ENCODE measurements at regions not wholly inside any gene's neighbourhood (a gene's known extent, or its start where the extent isn't known, plus 50 kb on each side); places are given as distances from the start of the nearest gene placed in this dataset.

GRCh38 chr2:192888109-192888508, 693.4 kb upstream of the TMEFF2 start (continued):
- no peak for TF ChIP-seq IRF1 (CRISPR knock-in tag; IDR thresholded peaks at IDR 0.05)
- TF ChIP-seq ZBTB21 (CRISPR knock-in tag; IDR thresholded peaks at IDR 0.05; ENCODE audit: borderline replicate concordance): no peak
- no peak for TF ChIP-seq NR2C2 (CRISPR knock-in tag; IDR thresholded peaks at IDR 0.05)
- TF ChIP-seq GRHL2 (CRISPR knock-in tag; IDR thresholded peaks at IDR 0.05; ENCODE audit: insufficient replicate concordance, severe bottlenecking): no peak
- TF ChIP-seq FOXP1 (CRISPR knock-in tag; IDR thresholded peaks at IDR 0.05; ENCODE audit: borderline replicate concordance): no peak
- TF ChIP-seq JUN (CRISPR knock-in tag; IDR thresholded peaks at IDR 0.05): no peak
- TF ChIP-seq ZSCAN18 (CRISPR knock-in tag; IDR thresholded peaks at IDR 0.05): no peak
- no peak for TF ChIP-seq CREM (CRISPR knock-in tag; IDR thresholded peaks at IDR 0.05)
- no peak for TF ChIP-seq CREB1 (CRISPR knock-in tag; IDR thresholded peaks at IDR 0.05)
- TF ChIP-seq TEAD4 (CRISPR knock-in tag; IDR thresholded peaks at IDR 0.05): no peak
- TF ChIP-seq, protein P1, sequence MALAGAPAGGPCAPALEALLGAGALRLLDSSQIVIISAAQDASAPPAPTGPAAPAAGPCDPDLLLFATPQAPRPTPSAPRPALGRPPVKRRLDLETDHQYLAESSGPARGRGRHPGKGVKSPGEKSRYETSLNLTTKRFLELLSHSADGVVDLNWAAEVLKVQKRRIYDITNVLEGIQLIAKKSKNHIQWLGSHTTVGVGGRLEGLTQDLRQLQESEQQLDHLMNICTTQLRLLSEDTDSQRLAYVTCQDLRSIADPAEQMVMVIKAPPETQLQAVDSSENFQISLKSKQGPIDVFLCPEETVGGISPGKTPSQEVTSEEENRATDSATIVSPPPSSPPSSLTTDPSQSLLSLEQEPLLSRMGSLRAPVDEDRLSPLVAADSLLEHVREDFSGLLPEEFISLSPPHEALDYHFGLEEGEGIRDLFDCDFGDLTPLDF (CRISPR knock-in tag; IDR thresholded peaks at IDR 0.05): no peak
- TF ChIP-seq NR1H2 (CRISPR knock-in tag; IDR thresholded peaks at IDR 0.05): no peak
- no peak for TF ChIP-seq E2F4 (CRISPR knock-in tag; IDR thresholded peaks at IDR 0.05; ENCODE audit: borderline replicate concordance, low read depth)
- TF ChIP-seq NFATC4 (CRISPR knock-in tag; IDR thresholded peaks at IDR 0.05): no peak
- TF ChIP-seq USF1 (CRISPR knock-in tag; IDR thresholded peaks at IDR 0.05): no peak

DNA sequence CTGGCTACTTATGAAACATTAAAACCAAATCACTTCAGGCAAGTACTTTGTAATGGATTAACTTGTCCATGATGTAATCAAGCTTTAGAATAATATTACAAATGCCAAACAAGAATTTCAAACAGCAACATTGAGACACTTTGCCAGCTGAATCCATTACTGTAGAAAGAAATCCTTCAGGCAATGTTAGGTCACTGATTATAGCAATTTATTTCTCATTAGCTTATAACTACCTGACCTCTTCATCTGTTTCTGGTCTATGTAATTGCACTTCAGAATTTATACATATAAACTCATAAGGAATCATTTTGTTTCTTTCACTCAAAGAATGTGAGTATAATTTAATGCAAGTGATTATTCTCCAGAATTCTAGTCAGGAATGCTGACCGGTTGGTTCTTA, 692.6 kb upstream of the TMEFF2 start:
- no peaks in the 10 kb centered on the region for H3K36me3 Mint-ChIP-seq
- ChIA-PET CTCF (no interaction called here), POLR2A (no interaction called here)
- TF ChIP-seq, protein P2, sequence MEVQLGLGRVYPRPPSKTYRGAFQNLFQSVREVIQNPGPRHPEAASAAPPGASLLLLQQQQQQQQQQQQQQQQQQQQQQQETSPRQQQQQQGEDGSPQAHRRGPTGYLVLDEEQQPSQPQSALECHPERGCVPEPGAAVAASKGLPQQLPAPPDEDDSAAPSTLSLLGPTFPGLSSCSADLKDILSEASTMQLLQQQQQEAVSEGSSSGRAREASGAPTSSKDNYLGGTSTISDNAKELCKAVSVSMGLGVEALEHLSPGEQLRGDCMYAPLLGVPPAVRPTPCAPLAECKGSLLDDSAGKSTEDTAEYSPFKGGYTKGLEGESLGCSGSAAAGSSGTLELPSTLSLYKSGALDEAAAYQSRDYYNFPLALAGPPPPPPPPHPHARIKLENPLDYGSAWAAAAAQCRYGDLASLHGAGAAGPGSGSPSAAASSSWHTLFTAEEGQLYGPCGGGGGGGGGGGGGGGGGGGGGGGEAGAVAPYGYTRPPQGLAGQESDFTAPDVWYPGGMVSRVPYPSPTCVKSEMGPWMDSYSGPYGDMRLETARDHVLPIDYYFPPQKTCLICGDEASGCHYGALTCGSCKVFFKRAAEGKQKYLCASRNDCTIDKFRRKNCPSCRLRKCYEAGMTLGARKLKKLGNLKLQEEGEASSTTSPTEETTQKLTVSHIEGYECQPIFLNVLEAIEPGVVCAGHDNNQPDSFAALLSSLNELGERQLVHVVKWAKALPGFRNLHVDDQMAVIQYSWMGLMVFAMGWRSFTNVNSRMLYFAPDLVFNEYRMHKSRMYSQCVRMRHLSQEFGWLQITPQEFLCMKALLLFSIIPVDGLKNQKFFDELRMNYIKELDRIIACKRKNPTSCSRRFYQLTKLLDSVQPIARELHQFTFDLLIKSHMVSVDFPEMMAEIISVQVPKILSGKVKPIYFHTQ (CRISPR knock-in tag; IDR thresholded peaks at IDR 0.05): no peak
- TF ChIP-seq ESRRA (CRISPR knock-in tag; IDR thresholded peaks at IDR 0.05; ENCODE audit: borderline replicate concordance): no peak
- TF ChIP-seq, protein P3, sequence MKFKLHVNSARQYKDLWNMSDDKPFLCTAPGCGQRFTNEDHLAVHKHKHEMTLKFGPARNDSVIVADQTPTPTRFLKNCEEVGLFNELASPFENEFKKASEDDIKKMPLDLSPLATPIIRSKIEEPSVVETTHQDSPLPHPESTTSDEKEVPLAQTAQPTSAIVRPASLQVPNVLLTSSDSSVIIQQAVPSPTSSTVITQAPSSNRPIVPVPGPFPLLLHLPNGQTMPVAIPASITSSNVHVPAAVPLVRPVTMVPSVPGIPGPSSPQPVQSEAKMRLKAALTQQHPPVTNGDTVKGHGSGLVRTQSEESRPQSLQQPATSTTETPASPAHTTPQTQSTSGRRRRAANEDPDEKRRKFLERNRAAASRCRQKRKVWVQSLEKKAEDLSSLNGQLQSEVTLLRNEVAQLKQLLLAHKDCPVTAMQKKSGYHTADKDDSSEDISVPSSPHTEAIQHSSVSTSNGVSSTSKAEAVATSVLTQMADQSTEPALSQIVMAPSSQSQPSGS (CRISPR knock-in tag; IDR thresholded peaks at IDR 0.05; ENCODE audit: borderline replicate concordance, low read depth): no peak
- no peak for TF ChIP-seq FOXP4 (CRISPR knock-in tag; IDR thresholded peaks at IDR 0.05)
- TF ChIP-seq ZNF121 (CRISPR knock-in tag; IDR thresholded peaks at IDR 0.05): no peak
- TF ChIP-seq, protein P4, sequence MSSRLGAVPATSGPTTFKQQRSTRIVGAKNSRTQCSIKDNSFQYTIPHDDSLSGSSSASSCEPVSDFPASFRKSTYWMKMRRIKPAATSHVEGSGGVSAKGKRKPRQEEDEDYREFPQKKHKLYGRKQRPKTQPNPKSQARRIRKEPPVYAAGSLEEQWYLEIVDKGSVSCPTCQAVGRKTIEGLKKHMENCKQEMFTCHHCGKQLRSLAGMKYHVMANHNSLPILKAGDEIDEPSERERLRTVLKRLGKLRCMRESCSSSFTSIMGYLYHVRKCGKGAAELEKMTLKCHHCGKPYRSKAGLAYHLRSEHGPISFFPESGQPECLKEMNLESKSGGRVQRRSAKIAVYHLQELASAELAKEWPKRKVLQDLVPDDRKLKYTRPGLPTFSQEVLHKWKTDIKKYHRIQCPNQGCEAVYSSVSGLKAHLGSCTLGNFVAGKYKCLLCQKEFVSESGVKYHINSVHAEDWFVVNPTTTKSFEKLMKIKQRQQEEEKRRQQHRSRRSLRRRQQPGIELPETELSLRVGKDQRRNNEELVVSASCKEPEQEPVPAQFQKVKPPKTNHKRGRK (CRISPR knock-in tag; IDR thresholded peaks at IDR 0.05; ENCODE audit: borderline replicate concordance): no peak
- TF ChIP-seq RELA (CRISPR knock-in tag; IDR thresholded peaks at IDR 0.05; ENCODE audit: borderline replicate concordance): no peak
- ATAC-seq (no peak), DNase-seq (ENCODE audit: low spot score) (no peak)
- H3K4me1 Mint-ChIP-seq: peaks cover 3% of the 10 kb centered on the region; the same call in 1 of the 2 replicates
- no peak overlapping the region for H3K4me3 Mint-ChIP-seq
- H3K27ac Mint-ChIP-seq: no peak overlapping the region
- no peaks in the 10 kb centered on the region for H3K27me3 Mint-ChIP-seq (ENCODE audit: low read depth)
- no peaks in the 10 kb centered on the region for H3K9me3 Mint-ChIP-seq

Measured in WTC11 (cell line).